ENCODE measurements at regions not wholly inside any gene's neighbourhood (a gene's known extent, or its start where the extent isn't known, plus 50 kb on each side); places are given as distances from the start of the nearest gene placed in this dataset.
"Not testable (repeated sequence)": the region's sequence is repeated elsewhere in the genome, so short reads cannot be mapped to it uniquely, and the experiment has no call there.

DNA sequence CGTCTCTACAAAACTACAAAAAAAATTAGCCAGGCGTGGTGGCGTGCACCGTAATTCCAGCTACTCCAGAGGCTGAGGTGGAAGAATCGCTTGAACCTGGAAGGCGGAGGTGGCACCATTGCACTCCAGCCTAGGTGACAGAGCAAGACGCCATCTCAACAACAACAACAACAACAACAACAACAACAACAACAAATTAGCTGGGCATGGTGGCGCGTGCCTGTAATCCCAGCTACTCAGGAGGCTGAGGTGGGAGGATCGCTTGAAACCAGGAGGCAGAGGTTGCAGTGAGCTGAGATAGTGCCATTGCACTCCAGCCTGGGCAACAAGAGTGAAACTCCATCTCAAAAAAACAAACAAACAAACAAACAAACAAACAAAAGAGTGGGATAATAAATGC, 219.9 kb upstream of the SGK1 start:
- TF ChIP-seq, protein P1, sequence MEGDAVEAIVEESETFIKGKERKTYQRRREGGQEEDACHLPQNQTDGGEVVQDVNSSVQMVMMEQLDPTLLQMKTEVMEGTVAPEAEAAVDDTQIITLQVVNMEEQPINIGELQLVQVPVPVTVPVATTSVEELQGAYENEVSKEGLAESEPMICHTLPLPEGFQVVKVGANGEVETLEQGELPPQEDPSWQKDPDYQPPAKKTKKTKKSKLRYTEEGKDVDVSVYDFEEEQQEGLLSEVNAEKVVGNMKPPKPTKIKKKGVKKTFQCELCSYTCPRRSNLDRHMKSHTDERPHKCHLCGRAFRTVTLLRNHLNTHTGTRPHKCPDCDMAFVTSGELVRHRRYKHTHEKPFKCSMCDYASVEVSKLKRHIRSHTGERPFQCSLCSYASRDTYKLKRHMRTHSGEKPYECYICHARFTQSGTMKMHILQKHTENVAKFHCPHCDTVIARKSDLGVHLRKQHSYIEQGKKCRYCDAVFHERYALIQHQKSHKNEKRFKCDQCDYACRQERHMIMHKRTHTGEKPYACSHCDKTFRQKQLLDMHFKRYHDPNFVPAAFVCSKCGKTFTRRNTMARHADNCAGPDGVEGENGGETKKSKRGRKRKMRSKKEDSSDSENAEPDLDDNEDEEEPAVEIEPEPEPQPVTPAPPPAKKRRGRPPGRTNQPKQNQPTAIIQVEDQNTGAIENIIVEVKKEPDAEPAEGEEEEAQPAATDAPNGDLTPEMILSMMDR (IDR thresholded peaks at IDR 0.05) = not testable (repeated sequence)
- not testable (repeated sequence) for TF ChIP-seq POLR2AphosphoS5 (IDR thresholded peaks at IDR 0.05); EP300 (IDR thresholded peaks at IDR 0.05); POLR2A (IDR thresholded peaks at IDR 0.05; ENCODE audit: low read depth)

Measured in esophagus muscularis mucosa (tissue), 4 donors.